HEK293 (cell line): ENCODE measurements at regions not wholly inside any gene's neighbourhood (a gene's known extent, or its start where the extent isn't known, plus 50 kb on each side); places are given as distances from the start of the nearest gene placed in this dataset.

ENCODE experiments used
- ZNF580 ChIP-seq: fragments of 450-650 bp; formaldehyde crosslinking; IDR thresholded peaks from 2 replicates; pipeline ENCODE4 v1.5.1; 2016; ENCODE audit warnings: missing biosample characterization, missing genetic modification characterization
- TF ChIP-seq, protein P1 (sequence below): fragments of 450-650 bp; formaldehyde crosslinking; IDR thresholded peaks from 2 replicates; pipeline ENCODE4 v1.5.1; 2016; ENCODE audit warnings: missing biosample characterization, missing genetic modification characterization

DNA sequence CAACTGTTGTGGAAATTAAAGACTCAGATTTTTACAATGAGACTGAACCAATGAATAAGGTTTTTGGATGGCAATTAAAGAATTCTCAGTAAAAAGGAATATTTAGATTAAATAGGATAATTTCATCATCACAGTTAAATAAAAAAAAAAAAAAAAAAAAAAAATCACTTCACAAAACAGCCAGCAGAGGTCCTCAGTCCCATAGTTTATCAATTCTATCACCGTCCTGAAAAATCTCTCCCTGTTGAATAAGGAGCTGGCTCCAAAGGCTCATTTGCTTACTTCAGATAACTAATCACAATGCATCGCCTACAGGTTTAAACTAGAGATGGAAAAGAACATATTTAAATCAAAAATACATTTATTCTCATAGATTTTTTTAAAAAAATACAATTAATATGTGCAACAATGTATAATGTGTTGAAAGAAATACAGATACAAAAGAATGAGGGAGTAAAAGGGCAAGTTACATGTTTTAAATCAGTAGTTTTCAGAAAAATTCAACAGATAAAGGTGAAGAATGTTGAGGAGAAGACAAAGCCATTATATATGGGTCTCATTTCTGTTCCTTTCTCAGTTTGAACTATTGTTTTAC lies 175.8 kb upstream of the CHD1 start:
- no peak for TF ChIP-seq ZNF580 (tag by site-specific recombination)
- TF ChIP-seq, protein P1, sequence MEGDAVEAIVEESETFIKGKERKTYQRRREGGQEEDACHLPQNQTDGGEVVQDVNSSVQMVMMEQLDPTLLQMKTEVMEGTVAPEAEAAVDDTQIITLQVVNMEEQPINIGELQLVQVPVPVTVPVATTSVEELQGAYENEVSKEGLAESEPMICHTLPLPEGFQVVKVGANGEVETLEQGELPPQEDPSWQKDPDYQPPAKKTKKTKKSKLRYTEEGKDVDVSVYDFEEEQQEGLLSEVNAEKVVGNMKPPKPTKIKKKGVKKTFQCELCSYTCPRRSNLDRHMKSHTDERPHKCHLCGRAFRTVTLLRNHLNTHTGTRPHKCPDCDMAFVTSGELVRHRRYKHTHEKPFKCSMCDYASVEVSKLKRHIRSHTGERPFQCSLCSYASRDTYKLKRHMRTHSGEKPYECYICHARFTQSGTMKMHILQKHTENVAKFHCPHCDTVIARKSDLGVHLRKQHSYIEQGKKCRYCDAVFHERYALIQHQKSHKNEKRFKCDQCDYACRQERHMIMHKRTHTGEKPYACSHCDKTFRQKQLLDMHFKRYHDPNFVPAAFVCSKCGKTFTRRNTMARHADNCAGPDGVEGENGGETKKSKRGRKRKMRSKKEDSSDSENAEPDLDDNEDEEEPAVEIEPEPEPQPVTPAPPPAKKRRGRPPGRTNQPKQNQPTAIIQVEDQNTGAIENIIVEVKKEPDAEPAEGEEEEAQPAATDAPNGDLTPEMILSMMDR (tag by site-specific recombination): peak; percentile 36; the same call in 1 of the 2 replicates
